HG02571 (cell line): ENCODE measurements at regions not wholly inside any gene's neighbourhood (a gene's known extent, or its start where the extent isn't known, plus 50 kb on each side); places are given as distances from the start of the nearest gene placed in this dataset.
"Not testable (repeated sequence)": the region's sequence is repeated elsewhere in the genome, so short reads cannot be mapped to it uniquely, and the experiment has no call there.

Source experiments
- ATAC-seq: cut with Tn5 transposase; IDR thresholded peaks from one replicate; pipeline ENCODE4 v1.9.1; 2021; ENCODE audit warnings: mild to moderate bottlenecking, moderate library complexity; ENCODE audit not compliant: unreplicated experiment

- ATAC-seq: no peak
Measured at GRCh38 chr21:35394634-35395369, 345.7 kb upstream of the RUNX1 start.

GRCh38 chr21:35394049-35394448 lies 344.9 kb upstream of the RUNX1 start:
- ATAC-seq: no peak

- ATAC-seq: no peak
Measured at GRCh38 chr21:35390013-35390776, 341.1 kb upstream of the RUNX1 start.

GRCh38 chr21:35386491-35387079 lies 337.5 kb upstream of the RUNX1 start:
- ATAC-seq: no peak

GRCh38 chr21:35384375-35384774 lies 335.3 kb upstream of the RUNX1 start:
- ATAC-seq: no peak

GRCh38 chr21:35382696-35383095 lies 333.6 kb upstream of the RUNX1 start:
- ATAC-seq: no peak

- ATAC-seq: no peak
Measured at GRCh38 chr21:35381743-35382310, 332.7 kb upstream of the RUNX1 start.

GRCh38 chr21:35380304-35380703 lies 331.2 kb upstream of the RUNX1 start:
- not testable (repeated sequence) for ATAC-seq

- ATAC-seq: no peak
Measured at GRCh38 chr21:35378881-35379280, 329.8 kb upstream of the RUNX1 start.

- no peak for ATAC-seq
Measured at GRCh38 chr21:35377505-35378090, 328.5 kb upstream of the RUNX1 start.

GRCh38 chr21:35376406-35377135 lies 327.5 kb upstream of the RUNX1 start:
- no peak for ATAC-seq

GRCh38 chr21:35375115-35375514 lies 326.0 kb upstream of the RUNX1 start:
- ATAC-seq: no peak

GRCh38 chr21:35373998-35374397 lies 324.9 kb upstream of the RUNX1 start:
- ATAC-seq: no peak

- no peak for ATAC-seq
Measured at GRCh38 chr21:35372201-35372600, 323.1 kb upstream of the RUNX1 start.

GRCh38 chr21:35370671-35371070 lies 321.6 kb upstream of the RUNX1 start:
- no peak for ATAC-seq

GRCh38 chr21:35370071-35370470 lies 321.0 kb upstream of the RUNX1 start:
- ATAC-seq: no peak

- no peak for ATAC-seq
Measured at GRCh38 chr21:35368326-35368725, 319.2 kb upstream of the RUNX1 start.

- no peak for ATAC-seq
Measured at GRCh38 chr21:35367553-35367952, 318.5 kb upstream of the RUNX1 start.

GRCh38 chr21:35366394-35367080 lies 317.4 kb upstream of the RUNX1 start:
- no peak for ATAC-seq

- ATAC-seq: no peak
Measured at GRCh38 chr21:35363458-35363857, 314.4 kb upstream of the RUNX1 start.
